NB4 (cell line): ENCODE measurements at regions not wholly inside any gene's neighbourhood (a gene's known extent, or its start where the extent isn't known, plus 50 kb on each side); places are given as distances from the start of the nearest gene placed in this dataset.
A peak's percentile ranks its signal among the peaks of the same experiment; 100 is the strongest.

Experiments used
- DNase-seq: peaks from one replicate; pipeline ENCODE4 v3.0.0; 2010; ENCODE audit warnings: low read depth
- H3K4me3 ChIP-seq: one replicate; pipeline ENCODE4 v1.5.1; 2011; ENCODE audit warnings: mild to moderate bottlenecking, low read depth, low read length, moderate library complexity
- MYC ChIP-seq: IDR thresholded peaks from 2 replicates; pipeline ENCODE4 v1.6.1; 2011; ENCODE audit warnings: low read depth, low read length
- POLR2A ChIP-seq: IDR thresholded peaks from 2 replicates; pipeline ENCODE4 v1.6.1; 2011; ENCODE audit warnings: mild to moderate bottlenecking; ENCODE audit not compliant: insufficient read length; ENCODE audit errors: extremely low read depth
- TF ChIP-seq, protein P1 (sequence below): IDR thresholded peaks from one replicate; pipeline ENCODE4 v1.5.1; 2012; ENCODE audit warnings: low read depth, low read length
- TF ChIP-seq, protein P2 (sequence below): IDR thresholded peaks from 2 replicates; pipeline ENCODE4 v1.6.1; 2011; ENCODE audit warnings: low read depth, low read length

DNA sequence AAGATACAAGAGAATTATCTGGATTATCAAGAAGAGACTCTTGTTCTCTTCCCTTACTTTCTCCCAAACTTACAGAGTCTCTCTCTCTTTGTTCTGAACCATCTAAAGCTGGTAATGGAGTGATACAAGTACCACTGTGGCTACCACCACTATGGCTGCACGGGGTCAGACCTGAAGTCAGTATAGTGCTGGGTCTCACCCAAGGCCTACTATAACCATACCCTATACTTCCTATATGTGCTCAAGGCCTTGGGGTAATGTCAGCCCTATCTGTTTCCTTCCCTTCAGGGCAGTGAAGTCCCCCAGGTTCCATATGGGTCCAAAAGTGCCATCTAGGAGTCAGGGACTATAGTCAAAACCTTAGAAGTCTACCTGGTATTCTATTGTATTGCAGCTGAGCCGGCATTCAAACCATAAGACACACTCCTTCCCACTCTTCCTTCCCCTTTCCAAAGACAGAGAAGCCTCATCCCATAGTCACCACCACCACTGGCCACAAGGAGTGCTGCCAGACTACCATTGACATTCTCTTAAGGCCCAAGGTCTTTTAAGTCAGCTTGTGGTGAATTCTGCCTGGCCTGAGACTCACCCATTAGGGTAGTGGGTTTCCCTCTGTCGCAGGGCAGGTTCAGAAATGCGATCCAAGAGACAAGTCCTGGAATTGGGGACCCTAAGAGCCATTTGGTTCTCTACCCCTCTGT lies 615.0 kb upstream of the NECTIN3 start:
- TF ChIP-seq, protein P1, sequence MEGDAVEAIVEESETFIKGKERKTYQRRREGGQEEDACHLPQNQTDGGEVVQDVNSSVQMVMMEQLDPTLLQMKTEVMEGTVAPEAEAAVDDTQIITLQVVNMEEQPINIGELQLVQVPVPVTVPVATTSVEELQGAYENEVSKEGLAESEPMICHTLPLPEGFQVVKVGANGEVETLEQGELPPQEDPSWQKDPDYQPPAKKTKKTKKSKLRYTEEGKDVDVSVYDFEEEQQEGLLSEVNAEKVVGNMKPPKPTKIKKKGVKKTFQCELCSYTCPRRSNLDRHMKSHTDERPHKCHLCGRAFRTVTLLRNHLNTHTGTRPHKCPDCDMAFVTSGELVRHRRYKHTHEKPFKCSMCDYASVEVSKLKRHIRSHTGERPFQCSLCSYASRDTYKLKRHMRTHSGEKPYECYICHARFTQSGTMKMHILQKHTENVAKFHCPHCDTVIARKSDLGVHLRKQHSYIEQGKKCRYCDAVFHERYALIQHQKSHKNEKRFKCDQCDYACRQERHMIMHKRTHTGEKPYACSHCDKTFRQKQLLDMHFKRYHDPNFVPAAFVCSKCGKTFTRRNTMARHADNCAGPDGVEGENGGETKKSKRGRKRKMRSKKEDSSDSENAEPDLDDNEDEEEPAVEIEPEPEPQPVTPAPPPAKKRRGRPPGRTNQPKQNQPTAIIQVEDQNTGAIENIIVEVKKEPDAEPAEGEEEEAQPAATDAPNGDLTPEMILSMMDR = peak; percentile 4
- TF ChIP-seq, protein P2, sequence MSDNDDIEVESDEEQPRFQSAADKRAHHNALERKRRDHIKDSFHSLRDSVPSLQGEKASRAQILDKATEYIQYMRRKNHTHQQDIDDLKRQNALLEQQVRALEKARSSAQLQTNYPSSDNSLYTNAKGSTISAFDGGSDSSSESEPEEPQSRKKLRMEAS = no peak
- no peak overlapping the region for H3K4me3 ChIP-seq
- DNase-seq = no peak

DNA sequence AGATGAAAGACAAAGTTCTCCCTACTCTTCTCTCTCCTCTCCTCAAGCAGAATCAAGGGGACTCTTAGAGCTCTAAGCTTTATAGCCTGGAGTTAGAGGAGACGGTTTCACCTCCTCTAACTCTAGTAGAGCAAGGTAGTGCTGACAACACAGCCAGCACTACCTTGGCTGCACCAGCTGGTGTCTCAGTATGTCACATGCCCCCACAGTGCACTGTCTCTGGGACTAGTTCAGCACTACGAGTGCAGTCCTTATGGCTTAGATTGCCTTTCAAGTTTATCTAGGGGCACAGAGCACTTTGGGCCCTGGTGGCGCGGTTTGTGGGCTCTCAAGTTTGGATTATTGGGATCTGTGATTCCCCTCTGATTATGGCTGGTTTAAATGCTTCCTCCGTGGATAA lies 614.1 kb upstream of the NECTIN3 start:
- no peak for TF ChIP-seq MYC
- TF ChIP-seq, protein P1 = no peak
- no peak for TF ChIP-seq POLR2A
- TF ChIP-seq, protein P2 = no peak
- DNase-seq = no peak
- no peak overlapping the region for H3K4me3 ChIP-seq

DNA sequence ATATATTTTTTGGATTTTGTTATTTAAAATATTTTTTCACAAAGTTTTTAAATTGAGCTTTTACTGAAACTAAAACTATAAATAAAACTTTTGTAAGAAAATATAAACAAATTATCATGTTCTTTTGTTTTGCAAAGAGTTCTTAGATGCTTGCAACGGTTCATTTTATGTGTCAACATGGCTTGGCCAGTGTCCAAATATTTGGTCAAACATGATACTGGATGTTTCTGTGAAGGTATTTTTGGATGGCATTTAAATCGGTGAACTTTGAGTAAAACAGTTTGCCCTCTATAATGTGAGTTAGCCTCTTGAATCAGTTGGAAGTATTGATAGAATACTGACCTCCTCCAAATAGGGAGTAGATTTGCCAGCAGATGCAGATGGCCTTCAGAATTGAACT lies 612.6 kb upstream of the NECTIN3 start:
- DNase-seq = no peak
- TF ChIP-seq POLR2A (no peak), MYC (no peak)
- TF ChIP-seq, protein P2 = no peak
- TF ChIP-seq, protein P1 = no peak
- H3K4me3 ChIP-seq = no peak overlapping the region

DNA sequence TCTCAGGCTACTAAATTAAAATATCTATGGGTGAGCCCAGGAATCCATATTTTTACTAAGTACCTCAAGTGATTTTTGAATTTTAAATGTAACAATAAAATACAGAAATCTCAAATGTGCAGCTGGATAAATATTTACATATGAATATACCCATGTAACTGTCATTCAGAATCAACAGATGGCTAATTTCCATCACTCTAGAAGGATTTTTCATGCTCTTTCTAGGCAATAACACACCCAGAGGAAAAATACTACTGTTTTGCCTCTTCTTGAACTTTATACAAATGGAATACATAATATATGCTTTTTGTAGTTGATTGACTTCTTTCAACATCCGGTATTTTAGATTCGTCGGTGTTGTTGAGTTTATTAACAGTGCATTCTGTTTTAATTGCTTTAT lies 601.3 kb upstream of the NECTIN3 start:
- no peak overlapping the region for H3K4me3 ChIP-seq
- no peak for DNase-seq
- TF ChIP-seq POLR2A = no peak
- TF ChIP-seq, protein P2 = no peak
- TF ChIP-seq MYC = no peak
- TF ChIP-seq, protein P1 = no peak

DNA sequence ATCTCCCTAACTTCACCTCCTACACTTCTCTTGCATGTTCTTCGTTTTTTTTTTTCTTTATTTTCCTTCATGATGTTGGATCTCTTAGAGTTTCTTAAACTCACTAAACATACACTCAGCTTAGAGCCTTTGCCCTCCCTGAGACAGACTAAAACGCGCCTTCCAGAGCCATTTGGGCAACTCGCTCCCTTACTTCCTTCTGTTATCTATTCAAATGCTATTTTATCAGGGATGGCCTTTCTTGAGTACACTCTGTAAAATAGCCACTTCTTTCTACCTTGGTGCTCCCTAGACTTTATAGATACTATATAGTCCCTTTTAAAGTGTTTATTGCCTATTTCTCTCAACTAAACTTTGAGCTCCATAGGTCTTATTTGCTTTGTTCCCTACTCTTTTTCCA lies 598.2 kb upstream of the NECTIN3 start:
- DNase-seq = no peak
- H3K4me3 ChIP-seq = no peak overlapping the region
- no peak for TF ChIP-seq MYC
- TF ChIP-seq, protein P1 = no peak
- TF ChIP-seq POLR2A = no peak
- TF ChIP-seq, protein P2 = no peak

DNA sequence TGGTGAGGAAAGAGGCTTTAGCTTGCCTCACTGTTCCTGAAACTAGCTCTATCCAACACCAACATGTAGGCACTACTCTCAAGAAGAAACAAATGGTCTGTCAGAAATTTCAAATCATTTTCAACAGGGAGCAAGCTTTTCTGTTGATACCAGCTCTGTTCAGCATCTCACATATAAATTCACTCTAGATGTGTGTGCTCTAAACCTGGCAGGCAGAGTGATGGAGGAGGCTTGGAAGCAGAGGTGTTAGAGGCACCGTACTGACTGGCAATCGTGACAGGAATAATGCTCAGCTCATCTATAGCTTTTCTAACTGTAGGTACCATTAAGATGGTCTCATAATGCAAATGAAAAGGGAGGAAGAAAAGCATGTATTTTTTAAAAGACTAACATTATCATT lies 597.2 kb upstream of the NECTIN3 start:
- no peak overlapping the region for H3K4me3 ChIP-seq
- no peak for DNase-seq
- TF ChIP-seq MYC = no peak
- no peak for TF ChIP-seq POLR2A
- TF ChIP-seq, protein P2 = no peak
- TF ChIP-seq, protein P1 = no peak
